GM18907 (cell line): ENCODE measurements at regions not wholly inside any gene's neighbourhood (a gene's known extent, or its start where the extent isn't known, plus 50 kb on each side); places are given as distances from the start of the nearest gene placed in this dataset.

Experiments
- ATAC-seq: cut with Tn5 transposase; IDR thresholded peaks from one replicate; pipeline ENCODE4 v1.9.1; 2021; ENCODE audit warnings: mild to moderate bottlenecking, moderate library complexity; ENCODE audit not compliant: unreplicated experiment

- no peak for ATAC-seq
Observed at GRCh38 chr1:94708299-94708685, 111.9 kb upstream of the SLC44A3 start.

- no peak for ATAC-seq
Observed at GRCh38 chr1:94707321-94708298, 112.5 kb upstream of the SLC44A3 start.

- no peak for ATAC-seq
Observed at GRCh38 chr1:94702442-94702815, 117.7 kb upstream of the SLC44A3 start.

- ATAC-seq: no peak
Observed at GRCh38 chr1:94701796-94702441, 118.2 kb upstream of the SLC44A3 start.

GRCh38 chr1:94698759-94699502 lies 121.2 kb upstream of the SLC44A3 start:
- ATAC-seq: no peak

DNA sequence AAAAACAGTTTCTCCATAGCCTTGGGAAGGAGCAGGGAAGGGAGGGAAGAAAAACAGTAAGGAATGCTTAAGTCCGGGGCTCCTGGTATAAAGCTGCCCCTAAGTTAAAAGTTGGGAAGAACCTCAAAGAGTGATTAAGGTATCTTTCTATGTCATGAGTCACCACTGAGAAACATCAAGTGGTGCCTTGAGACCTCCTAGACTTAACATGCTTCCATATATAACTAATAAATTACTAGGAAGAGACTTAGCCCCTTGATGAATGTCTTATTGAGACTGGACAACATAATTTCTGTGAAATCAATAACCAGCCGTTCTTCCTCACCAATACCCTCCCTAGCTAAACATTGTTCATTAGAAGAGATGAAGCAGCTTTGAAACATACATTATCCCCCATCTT lies 121.8 kb upstream of the SLC44A3 start:
- no peak for ATAC-seq

GRCh38 chr1:94697839-94698238 lies 122.3 kb upstream of the SLC44A3 start:
- no peak for ATAC-seq

DNA sequence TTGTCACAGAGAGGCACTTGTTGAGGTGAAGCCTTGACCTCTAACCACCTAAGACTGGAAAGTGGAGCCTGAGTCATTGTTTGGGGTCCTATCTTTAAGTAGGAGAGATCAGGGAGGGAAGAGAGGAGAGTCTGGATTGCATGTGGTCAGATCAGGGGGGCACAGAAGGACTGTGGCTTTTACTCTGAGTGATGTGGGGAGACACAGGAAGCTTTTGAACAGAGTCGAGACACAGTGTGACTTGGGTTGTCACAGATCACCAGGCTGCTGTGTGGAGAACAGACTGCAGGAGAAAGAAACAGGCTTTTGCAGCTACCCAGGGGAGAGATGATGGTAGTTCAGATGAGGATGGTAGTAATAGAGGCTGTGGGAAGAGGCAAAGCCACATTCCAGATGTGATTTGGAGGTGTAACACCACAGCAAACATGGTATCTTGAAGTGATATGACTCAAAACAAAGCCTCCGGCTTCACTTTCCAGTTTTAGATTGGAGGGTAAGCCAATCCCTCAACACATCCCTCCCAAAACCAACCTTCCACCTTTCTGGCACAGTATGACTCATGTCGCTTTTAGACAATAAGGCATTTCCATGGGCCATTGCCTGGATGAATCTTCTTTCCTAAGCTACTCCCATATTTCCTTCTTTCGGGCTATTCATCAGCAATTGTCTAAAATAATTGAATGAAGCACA lies 125.8 kb upstream of the SLC44A3 start:
- no peak for ATAC-seq

DNA sequence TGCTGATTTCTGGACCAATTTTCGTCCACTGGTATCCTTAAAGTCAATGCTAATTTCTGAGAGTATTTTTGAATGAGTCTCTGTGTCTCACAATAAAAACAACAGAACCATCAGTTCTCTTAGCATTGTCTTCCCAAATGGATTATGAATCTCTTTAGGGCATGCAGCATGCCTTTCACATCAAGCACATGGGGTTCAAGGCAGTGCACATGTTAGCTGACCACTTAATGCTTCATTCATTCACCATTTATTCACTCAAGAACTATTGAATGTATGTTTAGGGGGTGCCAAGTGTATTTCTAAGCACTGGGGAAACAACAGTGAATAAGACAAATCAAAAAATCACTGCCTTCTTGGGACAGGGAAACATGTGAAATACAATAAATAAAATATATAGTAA lies 126.7 kb upstream of the SLC44A3 start:
- no peak for ATAC-seq

GRCh38 chr1:94693029-94693428 lies 127.1 kb upstream of the SLC44A3 start:
- ATAC-seq: no peak

DNA sequence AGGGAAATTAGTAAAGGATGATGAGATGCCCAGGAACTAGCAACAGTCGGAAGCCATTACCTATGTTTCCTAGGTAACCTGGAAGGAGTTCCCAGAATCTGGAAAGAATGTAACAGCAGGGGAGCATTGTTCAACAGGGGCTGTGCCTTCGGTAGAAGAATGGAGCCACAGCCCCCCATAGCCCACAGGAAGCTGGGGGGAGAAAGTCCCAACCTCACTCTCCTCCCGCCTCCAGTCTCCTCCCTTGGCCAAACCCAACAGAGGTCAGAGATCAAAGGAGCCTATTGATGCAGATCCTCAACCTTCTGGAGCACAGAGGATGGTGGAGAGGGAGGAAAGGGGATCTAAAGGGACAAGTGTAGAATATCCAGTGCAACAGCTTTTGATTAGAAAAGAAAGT lies 131.5 kb upstream of the SLC44A3 start:
- no peak for ATAC-seq

DNA sequence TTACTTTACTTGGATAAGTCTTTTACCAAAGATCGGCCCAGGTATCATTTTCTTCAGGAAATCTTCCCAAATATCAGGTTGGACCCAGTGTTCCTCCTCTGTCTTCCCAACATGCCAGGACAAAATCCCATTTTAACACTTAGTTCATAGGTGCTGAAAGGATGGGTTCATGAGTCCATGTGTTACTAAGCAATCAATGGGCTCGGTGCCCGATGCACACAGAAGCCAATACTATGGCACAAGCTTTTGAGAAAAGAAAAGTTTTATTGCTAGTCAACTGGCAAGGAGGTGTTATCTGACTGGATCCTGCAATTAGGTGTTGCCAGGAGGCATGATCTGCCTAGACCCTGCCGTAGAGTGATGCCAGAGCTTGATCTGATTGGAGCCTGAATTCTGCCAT lies 133.3 kb upstream of the SLC44A3 start:
- ATAC-seq: no peak

DNA sequence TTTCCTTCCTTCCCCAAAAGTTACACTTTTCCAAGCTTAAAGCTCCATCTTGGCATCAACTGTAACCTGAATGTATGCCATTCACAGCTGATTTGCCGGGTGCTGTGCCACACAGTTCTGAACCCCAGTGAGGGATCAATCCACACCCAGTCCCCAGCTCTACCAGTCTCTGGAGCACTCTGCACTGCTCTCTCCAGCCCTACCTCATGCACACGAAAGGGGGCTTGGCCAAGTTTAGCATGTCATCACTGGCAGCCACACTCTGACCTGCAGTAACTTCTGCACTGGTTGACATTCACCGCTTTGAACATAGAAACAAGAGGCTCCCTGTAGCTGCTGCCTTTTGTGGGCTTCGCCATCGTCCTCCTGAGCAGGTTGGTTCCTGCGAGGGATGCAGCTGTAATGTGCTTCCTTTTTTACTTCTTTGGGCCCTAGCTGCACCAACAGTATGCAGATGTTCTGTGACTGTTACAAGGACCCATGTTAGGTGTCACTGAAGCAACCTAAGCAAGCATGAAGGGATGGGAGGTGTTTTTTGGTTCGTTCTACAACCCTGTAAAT lies 135.4 kb upstream of the SLC44A3 start:
- no peak for ATAC-seq

GRCh38 chr1:94683886-94684285 lies 136.3 kb upstream of the SLC44A3 start:
- ATAC-seq: no peak

- ATAC-seq: no peak
Observed at GRCh38 chr1:94680039-94680377, 138.4 kb upstream of the F3 start.

DNA sequence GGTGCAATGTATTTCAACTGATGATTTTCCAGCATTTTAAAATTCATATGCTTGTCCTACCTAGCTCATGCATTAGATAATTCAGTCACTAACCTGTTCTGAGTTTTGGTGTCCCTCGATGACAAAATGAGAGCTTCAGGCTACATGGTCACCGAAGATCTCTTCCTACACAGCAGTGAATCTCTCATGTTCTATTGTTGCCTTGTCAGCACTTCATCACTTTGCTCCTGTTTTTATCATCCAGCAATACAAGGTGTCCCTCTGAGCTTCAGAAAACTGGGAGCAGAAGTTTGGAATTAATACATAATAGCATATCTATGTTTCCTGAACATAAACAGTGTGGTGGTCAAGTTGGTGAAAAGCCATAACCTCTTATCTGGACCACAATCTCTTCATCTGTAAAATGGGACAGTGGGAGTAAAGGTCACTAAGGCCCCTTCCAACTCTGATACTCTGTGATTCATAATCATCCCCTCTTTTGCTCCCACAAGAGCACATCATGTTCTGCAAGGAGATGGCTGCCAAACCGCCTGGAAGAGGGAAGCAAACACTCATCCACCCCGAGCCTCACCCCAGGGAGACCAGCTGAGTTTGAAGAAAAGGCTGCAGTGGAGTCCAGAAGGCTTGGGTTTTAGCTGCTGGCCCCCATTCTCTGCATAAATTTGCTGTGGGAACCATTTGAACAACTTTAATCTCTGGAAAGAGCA lies 137.9 kb upstream of the F3 start:
- no peak for ATAC-seq

- ATAC-seq: no peak
Observed at GRCh38 chr1:94678202-94678848, 136.8 kb upstream of the F3 start.

GRCh38 chr1:94677714-94678113 lies 136.2 kb upstream of the F3 start:
- no peak for ATAC-seq

- no peak for ATAC-seq
Observed at GRCh38 chr1:94677087-94677486, 135.5 kb upstream of the F3 start.

DNA sequence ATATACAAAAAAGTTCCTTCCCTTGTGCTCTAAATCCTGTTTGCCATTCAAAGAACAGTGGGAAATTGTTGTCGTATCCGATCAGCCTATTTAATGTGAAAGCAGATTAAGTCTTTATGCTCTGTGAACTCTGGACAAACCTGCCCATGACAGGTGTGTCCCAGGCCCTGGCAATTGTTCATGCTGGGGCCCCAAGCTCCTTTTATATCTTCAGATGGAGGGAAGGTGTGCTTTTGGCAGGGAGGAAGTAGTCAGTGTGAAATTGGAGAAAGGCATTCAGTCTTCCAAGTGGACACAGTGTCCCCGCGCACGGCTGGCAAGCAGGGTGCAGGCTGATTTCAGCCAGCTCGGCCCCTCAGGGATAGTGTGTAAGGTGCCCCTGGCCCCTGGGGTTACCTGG lies 135.1 kb upstream of the F3 start:
- ATAC-seq: no peak
